HK-2 (cell line): ENCODE measurements at regions not wholly inside any gene's neighbourhood (a gene's known extent, or its start where the extent isn't known, plus 50 kb on each side); places are given as distances from the start of the nearest gene placed in this dataset.
"Not testable (repeated sequence)": the region's sequence is repeated elsewhere in the genome, so short reads cannot be mapped to it uniquely, and the experiment has no call there.

Source experiments
- DNase-seq: peaks from one replicate; pipeline ENCODE4 v3.0.0-alpha.2; 2018; ENCODE audit not compliant: unreplicated experiment

DNA sequence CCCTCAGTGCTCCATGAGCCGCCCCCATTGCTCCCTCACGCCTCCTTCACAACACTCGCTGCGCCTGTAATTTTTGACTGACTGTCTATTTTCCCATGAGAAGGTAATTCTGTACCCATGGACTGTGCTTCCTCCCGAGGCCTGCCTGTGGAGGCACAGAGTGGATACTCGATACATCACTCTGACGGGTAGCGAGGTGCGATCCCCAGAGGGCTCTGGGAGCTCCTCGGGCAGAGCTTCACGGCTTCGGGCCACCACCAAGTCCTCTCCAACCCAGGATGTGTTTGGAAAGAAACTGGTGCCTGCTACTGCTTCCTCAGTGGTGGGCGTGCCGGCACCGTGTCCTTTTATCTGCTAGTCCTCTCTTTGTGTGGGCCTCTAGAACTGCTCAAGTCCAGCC is 108.6 kb upstream of the DLG1 start:
- DNase-seq = no peak

DNA sequence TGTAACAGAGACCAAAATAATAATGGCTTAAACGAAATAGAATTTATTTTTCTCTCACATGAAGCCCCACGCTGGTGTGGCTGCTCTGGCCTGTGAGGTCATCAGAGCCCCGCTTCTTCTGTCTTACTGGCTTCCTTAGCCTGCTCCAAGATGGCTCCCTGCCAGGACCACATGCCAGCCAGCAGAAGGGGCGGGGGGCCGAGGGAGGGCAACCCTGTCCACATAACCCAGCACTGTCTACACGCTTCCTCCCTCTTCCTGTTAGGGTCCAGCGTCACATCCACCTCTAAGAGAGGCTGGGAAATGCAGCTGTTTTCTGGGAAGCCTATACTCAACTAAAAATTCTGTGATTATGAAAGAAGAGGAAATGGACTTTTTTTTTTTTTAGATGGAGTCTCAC is 107.9 kb upstream of the DLG1 start:
- no peak for DNase-seq

DNA sequence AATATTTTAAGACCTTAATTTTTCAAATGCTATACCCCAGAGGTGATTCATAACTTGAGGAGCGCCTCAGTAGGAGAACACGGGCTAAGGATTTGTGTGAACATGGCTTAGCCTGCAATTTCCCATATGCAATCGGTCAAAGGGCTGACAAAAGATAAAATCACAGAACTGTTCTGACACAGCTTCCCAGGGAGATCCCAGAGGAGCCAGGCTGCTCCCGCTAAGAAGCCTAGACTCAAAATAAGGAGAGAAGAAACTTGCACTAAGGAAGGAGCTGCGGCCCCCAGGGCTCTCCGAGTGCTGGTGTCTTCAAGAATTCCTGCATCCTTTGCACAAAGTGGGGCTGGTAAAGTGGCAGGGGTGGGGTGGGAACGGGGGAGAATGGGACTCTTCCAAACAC is 106.3 kb upstream of the DLG1 start:
- DNase-seq = no peak

DNA sequence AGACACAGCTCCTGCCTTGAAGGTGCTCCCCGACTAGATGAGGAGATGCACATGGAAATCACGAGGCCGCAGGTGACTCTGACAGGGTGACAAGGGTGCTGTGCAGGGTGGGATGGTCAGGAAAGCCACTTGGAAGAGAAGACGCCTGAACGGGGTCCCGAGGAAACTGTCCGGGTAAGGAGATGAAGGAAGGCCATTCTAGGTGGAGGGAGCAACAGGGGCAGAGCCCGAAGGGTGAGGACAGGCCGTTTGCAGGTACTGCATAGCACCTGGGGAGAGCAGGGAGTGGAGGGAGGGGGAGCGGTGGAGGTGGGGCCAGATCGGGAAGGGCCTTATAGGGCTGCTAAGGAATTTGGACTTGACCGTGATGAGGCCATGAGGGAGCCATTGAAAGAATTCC is 105.6 kb upstream of the DLG1 start:
- no peak for DNase-seq

DNA sequence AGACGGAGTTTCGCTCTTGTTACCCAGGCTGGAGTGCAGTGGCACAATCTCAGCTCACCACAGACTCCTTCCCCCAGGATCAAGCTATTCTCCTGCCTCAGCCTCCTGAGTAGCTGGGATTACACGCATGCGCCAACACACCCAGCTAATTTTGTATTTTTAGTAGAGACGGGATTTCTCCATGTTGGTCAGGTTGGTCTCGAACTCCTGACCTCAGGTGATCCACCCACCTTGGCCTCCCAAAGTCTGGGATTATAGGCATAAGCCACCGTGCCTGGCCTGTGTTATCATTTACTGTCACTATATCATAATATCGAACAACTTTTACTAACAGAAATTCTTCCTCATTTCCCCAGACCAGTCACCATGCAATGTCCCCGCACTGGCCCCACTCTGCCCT is 104.0 kb upstream of the DLG1 start:
- DNase-seq = not testable (repeated sequence)

DNA sequence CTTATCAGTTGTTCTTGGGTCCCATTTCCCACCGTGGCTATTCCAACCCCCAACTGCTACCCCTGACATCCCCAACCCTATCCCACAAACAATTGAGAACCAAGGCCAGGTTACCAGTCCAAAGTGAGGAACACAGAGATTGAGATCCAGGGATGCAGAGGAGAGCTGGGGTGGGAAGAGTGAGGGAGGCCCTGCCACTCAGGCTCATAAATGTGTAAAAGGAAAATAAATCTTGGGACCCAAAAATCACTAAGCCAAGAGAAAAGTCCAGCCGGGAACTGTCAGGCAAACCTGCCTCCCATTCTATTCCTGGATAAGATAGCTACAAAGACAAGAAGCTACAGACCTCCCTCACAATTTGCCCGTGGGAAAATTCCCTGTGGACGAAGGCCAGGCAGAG is 101.1 kb upstream of the DLG1 start:
- DNase-seq = no peak

DNA sequence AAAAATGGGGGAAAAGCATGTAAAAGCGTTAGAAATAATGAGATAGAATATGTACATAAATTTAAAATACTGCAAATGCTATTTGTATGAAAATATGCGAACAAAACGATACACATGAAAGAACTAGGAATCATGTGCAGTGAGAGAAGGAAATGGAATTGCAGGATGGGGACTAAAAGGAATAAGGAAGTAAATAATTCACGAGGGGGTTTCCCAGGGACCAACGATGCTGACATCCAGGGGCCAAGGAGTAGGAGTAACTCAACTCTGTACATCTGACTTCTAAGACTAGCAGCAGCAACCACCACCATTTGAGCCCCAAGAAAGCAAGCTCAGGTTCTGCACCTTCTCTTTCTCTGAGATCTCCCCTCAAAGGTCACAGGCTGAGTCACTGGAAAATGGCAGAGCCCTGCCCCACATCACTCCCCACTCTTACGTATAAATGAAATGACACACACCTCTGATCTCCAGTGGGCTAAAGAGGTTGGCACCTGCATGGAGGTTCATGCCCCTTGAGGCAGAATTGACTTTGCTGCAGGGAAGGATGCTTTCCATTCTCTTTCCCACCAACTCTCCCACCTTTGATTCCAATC is 100.0 kb upstream of the DLG1 start:
- no peak for DNase-seq

DNA sequence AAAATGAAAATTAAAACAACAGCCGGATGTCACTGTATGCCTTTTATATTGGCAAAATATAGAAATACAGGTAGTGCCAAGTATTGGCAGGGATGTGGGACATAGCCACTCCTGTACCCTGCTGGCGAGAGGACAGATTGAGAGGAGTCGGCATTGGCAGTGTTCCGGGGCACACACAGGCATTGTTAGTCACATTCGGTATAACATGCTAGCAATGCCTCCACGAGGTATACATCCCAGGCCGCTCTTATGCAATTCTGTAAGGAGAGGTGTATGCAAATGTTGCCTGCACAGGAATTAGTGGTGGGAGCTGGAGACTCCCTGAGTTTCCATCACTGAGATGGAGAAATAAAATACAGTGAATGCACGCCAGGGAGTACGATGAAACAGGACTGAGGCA is 99.4 kb upstream of the DLG1 start:
- DNase-seq = no peak

DNA sequence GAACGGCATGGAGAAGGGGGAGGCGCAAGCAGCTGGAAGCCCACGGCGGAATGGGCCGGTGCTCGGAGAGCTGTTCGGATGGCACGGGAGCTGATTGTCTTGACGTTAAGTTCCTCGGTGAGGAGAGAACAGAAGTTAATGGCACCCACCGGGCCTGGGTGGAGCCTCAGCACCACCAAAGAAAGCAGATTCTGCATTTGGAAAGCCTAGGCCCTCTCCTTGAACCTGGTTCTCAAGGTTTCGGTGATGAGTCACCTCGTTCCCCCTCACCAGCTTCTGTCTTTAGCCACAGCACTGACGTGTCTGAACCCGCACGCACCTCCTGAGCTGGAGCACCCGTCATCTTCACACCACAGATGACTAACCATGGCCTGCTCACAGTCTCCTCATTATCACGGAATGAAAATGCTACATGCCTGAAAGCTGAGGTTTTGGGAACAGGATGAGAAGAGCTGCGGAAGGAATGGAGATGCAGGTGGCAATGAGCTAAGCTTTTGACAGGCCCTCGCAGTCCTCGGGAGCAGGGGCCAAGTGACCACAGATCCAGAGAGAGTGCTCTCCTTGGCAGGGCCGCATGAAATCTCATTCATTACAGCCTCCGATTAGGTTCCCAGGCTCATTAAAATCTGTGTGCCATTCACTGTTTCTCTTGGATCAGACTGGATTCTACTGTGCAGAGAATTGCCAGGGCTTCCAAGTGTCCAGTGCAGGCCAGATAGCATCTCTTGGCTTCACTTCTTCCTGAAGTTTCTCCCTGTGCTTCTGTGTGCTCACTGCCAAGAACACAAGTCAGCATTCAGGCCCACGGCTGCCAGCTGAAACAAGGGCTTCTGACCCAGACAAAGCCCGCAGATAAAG is 96.3 kb upstream of the DLG1 start:
- DNase-seq = peak; percentile 95

DNA sequence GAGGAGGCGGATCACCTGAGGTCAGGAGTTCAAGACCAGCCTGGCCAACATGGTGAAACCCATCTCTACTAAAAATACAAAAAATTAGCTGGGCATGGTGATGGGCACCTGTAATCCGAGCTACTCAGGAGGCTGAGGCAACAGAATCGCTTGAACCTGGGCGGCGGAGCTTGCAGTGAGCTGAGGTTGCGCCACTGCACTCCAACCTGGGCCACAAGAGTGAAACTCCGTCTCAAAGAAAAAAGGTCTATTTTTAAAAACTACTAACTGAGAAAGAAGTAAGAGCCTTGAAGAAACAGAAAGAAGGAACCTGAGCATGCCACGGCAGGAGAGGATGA is 95.7 kb upstream of the DLG1 start:
- DNase-seq = not testable (repeated sequence)

DNA sequence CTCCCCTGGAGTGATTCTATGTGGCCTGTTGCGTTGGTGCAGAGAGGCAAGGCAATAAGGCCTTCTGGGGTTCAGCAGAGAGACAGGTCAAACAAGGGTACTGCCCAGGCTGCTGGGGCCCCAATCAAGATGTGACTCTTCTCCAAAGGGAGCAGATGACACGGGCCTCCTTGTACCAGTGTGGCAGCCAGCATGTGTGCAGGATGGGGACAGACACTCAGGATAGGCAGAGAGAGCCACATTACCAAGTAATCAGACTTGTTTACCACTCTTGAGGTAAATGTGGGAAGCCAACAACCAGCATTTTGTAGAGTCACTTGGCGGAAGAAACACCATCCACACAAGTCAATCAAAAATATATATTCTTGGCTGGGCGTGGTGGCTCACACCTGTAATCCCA is 95.3 kb upstream of the DLG1 start:
- DNase-seq = no peak

DNA sequence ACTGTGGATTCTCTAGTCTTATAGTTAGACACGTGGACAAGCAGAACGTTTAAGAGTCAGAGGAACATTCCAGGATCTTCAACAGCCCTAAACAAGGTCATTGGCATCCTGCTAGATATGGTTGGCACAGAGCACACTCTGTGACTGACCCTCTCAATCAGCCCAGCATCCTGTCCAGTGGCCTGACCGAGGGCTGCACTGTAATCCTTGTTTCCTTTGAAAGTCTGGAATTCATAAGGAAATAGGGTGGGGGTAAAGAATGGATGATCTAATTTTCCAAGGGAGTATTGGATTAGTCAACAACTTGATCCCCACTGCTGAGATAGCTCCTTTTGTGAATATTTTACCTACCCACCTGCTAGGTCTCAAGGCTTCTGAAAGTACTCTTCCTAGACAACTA is 94.5 kb upstream of the DLG1 start:
- peak; percentile 52 for DNase-seq

DNA sequence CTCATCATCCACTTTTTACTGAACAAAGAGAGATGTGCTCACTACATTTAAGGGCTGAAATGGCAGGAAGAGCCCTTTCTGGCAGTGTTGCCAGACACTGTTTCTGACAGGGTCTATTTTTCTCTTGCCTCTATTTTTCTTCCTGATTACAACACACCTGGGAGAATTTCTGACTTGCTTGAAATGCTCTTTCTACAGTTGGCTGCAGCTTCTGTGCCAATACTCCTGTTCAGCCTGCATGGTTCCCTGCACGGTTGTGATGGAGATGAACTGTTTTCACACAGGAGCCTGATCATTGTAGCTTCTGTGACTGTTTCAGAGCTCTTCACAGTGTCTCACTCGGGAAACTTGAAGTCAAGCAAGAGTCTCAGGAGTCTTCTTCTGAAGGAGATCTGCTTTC is 83.0 kb upstream of the DLG1 start:
- DNase-seq = no peak

DNA sequence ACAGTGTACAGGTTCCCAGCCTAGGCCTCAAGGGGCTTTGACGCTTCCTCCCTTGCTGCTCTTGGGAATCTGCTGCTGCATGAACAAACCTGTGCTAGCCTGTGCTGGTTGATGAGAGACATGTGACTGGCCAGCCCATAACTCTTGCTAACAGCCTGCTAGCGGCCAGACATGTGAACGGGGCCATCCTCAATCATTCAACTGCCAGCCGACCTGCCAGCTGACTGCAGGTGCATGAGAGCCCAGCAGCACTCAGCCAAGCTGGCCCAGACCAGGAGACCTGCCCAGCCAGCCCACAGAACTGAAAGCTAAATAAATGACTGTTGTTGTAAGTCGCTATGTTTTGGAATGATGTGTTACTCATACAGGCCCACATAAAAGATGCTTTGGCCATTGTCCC is 82.4 kb upstream of the DLG1 start:
- no peak for DNase-seq

DNA sequence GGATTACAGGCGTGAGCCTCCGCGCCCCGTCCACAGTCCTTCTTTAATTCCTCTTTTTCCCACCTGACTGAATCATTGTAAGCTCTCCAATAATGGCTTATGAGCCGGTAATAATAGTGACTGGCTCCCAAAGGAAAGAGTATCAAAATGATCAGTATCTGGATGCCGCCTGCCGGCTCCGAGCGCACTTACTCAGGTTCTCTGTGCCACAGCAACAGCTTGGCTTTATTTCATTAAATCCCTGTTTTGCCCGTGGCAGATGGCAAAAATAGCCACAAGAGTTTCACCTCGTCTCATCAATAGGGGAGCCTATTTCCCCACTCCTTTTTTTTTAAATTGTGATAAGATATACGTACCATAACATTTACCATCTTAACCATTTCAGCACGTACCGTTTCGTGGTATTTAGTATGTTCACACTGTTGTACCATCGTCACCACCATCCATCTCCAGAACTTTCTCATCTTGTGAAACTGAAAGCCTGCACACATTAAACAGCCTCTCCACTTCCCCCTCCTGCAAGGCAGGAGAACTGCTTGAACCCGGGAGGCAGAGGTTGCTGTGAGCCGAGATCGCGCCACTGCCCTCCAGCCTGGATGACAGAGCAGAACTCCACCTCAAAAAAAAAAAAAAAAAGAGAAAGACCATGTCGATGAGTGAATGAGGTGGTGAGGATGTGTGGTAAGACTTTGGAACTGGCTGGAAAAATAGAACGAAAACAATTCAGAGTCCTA is 80.7 kb upstream of the DLG1 start:
- no peak for DNase-seq

DNA sequence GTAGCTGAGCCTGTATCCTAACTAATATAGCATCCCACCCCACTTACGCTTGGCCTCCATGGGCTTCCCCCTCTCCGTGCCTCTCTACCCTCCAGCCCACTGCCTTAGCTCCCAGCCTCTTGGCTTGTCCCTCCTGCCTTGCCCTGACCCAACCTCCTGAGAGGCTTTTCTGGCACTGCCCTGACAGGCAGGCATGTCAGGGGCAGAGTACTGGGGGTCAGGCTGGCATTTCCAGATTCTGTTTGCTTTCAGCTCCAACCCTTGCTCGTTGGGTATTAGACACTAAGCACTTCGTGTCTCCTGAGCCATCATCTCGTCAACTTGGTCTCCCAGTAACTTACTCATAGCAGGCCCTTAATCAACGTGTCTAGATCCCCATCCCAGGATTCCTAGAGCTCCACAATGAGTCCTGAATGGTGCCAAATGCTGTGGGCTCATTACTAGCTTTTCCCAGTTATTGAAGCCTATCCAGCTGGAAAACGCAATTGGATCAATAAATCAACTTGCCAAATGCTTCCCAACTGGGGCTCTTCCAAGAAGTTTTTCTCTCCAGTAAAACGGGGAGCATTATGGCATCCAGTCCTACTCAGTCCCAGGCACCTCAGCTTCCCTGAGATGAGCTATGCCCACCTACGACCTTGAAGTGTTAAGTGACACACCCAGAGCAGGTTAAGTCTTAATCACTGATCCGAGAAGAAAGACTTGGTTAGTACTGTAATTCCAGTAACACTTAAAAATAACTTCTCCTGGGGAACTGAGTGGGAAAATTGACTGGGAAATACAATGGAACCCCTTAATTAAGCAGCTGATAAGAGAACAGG is 78.5 kb upstream of the DLG1 start:
- no peak for DNase-seq

DNA sequence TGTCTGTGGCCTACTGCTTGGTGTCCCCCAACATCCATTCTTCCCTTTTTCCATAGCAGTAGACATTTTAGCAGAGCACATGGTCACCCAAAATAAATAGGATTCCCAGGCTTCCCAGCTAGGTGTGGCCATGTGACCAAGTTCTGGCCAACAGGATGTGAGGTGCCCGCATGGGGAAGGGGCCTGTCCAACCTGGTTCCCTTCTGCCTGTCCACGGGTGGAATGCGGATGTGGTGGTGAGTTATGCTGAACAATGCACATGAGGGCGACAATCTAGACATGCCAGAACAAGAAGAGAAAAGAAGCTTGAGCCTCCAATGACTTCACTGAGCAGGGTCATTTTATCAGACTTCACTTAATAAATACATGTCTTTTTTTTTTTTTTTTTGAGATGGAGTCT is 77.6 kb upstream of the DLG1 start:
- no peak for DNase-seq

DNA sequence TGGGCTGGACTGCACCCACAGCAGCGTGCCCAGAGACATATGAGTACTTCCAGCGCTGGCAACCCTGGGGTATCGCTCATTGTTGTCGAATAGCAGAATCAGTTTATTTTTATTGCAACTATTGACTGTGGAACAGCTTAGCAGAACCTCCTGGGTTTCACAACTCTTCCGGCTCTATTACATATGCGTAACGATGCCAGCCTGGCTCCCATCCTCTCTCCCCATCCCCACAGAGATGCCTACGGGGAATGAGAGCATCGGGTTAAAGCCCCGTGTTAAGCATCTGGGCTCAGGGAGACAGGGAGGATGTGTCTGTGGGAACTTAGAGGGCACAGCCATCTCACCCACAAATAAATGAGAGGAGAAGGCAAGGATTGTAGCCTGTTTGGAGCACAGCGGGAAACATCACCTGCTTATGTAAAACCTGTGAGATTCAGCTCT is 76.6 kb upstream of the DLG1 start:
- no peak for DNase-seq

DNA sequence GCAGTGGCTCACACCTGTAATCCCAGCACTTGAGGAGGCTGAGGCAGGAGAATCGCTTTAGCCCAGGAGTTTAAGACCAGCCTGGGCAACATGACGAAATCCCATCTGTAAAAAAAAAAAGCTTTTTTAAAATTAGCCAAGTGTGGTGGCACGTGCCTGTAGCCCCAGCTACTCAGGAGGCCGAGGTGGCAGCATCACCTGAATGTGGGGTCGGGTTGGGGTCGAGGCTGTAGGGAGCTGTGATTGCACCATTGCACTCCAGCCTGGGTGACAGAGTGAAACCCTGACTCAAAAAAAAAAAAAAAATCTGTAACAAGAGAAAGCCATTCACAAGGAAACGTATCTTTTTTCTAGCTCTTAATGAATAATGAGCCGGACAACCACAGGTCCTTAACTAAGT is 74.7 kb upstream of the DLG1 start:
- DNase-seq = no peak

DNA sequence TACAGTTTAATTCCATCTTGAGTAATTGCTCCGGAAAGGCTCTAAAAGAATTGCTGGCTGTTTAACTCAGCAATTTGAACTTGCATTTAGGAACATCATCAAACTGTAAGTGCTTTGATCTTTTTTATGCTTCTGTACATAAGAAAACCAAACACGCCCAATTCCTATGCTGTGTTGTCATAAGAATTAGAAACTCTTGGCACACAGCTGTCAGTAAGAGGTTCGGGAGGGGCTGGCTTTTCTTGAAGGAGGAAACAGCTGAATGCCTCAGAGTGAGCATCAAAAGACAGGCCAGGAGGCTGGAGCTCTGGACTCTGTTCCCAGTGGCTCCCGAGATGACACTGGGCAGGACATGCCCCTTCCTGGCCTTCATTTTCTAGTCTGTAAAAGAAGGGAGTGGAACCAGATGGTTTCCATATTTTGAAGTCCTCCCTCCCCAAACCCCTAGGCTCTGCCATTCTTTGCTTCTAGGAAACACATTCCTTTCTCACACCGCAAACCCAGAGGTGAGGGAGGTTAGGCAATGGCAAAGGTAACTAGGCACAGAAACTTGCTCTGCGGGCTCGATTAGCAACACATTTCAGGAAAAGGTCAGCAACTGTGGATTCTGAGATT is 73.7 kb upstream of the DLG1 start:
- no peak for DNase-seq

DNA sequence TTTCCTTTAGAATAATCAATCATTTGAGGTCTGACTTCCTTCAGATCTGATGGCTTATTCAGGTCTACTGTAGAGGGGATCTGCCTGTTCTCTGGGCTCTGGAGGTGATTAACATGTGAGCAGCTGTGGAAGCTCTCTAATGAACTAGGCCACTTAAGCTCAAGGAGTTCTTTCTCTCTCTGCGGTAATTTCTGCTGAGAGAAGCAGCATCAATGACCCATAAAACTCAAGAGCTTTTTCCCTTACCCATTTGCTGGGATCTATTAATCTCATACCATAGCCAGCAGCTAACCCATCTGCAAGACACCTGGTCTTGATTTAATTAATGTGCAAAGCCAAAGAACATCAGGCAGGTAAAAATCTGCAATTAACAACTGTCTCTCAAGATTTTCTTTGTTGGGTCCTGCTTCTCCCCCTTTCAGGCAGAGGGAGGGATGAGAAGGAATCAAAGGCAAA is 73.2 kb upstream of the DLG1 start:
- DNase-seq = no peak

DNA sequence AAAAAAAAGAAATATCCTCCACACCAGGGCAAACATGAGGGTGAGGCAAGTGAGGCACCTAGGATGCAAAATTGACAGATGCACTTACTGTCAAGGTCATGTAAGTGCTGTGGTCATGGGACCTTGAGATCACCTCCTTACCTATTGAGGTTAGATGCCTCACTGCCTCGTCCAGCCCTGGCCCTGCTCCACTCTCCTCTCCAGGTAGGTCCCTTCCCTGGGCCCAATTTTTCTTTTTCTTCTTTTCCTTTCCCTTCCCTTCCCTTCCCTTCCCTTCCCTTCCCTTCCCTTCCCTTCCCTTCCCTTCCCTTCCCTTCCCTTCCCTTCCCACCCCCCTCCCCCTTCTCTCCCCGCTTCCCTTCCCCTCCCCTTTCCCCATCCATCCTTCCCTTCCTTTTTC is 71.1 kb upstream of the DLG1 start:
- DNase-seq = no peak
